ENCODE measurements at regions not wholly inside any gene's neighbourhood (a gene's known extent, or its start where the extent isn't known, plus 50 kb on each side); places are given as distances from the start of the nearest gene placed in this dataset.

DNA sequence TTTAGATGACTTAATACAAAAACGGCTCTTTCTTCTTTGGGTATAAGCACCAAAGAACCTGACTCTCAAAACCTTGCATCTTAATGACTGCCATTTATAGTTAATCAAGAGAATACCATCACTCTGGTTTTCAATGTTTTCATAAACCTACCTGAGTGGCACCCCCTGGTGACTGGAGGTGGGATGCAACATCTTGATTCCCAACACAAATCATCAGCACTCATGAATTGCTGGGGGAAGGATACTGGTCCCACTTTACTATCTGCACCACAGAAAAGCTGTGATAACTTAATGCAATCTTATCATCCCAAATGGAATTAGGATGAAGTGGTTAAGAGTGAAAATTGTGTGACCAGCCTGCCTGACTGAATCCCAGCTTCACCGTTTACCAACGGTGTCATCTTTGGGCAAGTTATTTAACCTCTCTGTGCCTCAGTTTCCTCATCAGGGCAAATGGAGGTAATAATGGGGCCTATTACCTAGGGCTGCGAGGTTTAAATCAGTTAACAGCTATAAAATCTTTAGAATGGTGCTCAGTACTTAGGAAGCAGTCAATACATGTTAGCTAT is 366.4 kb downstream of the KLF12 start:
- TF ChIP-seq, protein P1, sequence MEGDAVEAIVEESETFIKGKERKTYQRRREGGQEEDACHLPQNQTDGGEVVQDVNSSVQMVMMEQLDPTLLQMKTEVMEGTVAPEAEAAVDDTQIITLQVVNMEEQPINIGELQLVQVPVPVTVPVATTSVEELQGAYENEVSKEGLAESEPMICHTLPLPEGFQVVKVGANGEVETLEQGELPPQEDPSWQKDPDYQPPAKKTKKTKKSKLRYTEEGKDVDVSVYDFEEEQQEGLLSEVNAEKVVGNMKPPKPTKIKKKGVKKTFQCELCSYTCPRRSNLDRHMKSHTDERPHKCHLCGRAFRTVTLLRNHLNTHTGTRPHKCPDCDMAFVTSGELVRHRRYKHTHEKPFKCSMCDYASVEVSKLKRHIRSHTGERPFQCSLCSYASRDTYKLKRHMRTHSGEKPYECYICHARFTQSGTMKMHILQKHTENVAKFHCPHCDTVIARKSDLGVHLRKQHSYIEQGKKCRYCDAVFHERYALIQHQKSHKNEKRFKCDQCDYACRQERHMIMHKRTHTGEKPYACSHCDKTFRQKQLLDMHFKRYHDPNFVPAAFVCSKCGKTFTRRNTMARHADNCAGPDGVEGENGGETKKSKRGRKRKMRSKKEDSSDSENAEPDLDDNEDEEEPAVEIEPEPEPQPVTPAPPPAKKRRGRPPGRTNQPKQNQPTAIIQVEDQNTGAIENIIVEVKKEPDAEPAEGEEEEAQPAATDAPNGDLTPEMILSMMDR (IDR thresholded peaks at IDR 0.05; ENCODE audit: extremely low read depth, insufficient read depth, missing control alignments) = peak; percentile 52
- no peak for DNase-seq (ENCODE audit: low spot score)

DNA sequence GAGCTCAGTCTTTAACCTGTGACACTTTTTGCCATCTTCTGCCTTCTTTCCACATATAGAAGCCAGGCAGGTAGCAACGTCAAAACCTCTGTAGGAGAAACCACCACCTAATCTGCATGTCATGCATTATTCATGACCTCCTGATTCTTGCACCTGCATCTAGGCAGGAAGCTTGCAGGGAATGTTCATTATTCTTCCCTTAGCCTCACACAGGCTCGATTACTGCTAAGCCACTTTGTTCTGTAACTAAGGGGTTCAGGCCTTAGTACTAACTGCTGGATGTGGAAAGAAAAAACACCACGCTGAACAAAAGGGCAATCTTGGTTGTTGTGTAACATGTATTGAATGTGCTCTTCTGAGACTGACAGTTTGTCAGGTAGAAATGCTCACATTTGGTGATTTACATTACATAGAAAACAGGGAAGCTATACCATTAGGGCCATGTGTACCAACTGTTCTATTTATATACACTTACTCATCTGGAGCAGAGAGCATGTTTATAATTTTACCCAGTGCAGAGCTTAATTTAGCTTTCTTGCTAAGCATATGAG is 366.9 kb downstream of the KLF12 start:
- in situ Hi-C loops (cut with MboI; ENCODE audit: low pct_unique_long_range_greater_than_20kb, low sequenced_read_pairs, unreplicated experiment) = no loop called here
- DNase-seq (ENCODE audit: low spot score) = no peak
- TF ChIP-seq, protein P1 (IDR thresholded peaks at IDR 0.05; ENCODE audit: extremely low read depth, insufficient read depth, missing control alignments) = no peak

More for the DNA sequence above, 366.4 kb downstream of the KLF12 start:
- in situ Hi-C loops (cut with MboI; ENCODE audit: low pct_unique_long_range_greater_than_20kb, low sequenced_read_pairs, unreplicated experiment) = no loop called here

DNA sequence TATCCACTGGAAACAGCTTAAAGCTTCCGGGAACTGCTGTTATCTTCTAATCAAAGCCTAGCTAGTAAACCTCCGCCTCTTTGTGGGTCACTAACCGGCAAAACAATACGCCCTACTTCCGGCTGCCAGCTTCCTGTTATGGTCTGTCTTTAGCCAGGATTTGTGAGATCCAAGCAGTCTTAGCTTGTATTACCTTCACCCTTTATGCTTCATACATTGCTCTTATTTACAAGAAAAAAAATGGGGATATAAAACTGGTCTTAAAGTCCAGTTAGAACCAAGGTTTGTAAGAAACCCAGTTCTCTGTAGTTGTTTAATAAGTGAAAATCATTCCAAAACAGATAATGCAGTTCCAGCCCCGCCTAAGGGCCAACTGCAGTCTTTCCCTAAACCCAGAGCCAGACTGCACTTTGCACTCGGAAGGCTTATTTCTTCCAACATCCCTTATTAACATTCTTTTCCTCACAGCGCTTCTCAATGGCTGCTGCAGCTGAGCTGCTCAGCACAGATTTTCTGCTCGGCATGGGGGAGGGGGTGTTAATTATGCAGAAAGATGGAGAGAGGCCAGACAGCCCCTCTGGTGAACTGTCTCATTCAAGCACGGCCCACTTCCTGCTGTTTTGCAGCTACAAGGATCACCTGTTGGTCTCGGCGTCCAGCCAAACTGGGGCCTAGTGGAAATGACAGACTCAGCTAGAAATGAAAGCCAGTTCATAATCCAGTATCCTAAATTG is 368.4 kb downstream of the KLF12 start:
- TF ChIP-seq, protein P1 (IDR thresholded peaks at IDR 0.05; ENCODE audit: extremely low read depth, insufficient read depth, missing control alignments) = no peak
- no peak for DNase-seq (ENCODE audit: low spot score)
- in situ Hi-C loops (cut with MboI; ENCODE audit: low pct_unique_long_range_greater_than_20kb, low sequenced_read_pairs, unreplicated experiment) = no loop called here

DNA sequence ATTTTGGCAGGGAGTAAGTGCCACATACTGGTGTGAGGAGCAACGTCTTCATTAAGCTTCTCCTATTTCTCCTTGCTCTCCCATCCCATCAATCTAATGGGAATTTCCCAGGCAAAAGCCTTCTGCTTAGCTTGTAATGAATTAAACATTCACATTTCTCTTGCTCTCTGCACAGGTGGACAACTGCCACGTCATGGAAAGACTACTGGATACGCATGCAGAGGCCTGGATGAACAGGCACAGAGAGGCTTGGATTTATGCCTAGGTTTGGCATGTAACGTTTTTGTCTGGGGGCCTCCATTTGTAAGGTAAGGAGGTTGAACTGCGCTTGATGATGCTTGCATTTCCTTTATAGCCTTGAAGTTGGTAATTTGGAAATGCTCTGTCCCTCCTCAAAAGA is 374.8 kb downstream of the KLF12 start:
- TF ChIP-seq, protein P1 (IDR thresholded peaks at IDR 0.05; ENCODE audit: extremely low read depth, insufficient read depth, missing control alignments) = no peak
- in situ Hi-C loops (cut with MboI; ENCODE audit: low pct_unique_long_range_greater_than_20kb, low sequenced_read_pairs, unreplicated experiment) = no loop called here
- no peak for DNase-seq (ENCODE audit: low spot score)

DNA sequence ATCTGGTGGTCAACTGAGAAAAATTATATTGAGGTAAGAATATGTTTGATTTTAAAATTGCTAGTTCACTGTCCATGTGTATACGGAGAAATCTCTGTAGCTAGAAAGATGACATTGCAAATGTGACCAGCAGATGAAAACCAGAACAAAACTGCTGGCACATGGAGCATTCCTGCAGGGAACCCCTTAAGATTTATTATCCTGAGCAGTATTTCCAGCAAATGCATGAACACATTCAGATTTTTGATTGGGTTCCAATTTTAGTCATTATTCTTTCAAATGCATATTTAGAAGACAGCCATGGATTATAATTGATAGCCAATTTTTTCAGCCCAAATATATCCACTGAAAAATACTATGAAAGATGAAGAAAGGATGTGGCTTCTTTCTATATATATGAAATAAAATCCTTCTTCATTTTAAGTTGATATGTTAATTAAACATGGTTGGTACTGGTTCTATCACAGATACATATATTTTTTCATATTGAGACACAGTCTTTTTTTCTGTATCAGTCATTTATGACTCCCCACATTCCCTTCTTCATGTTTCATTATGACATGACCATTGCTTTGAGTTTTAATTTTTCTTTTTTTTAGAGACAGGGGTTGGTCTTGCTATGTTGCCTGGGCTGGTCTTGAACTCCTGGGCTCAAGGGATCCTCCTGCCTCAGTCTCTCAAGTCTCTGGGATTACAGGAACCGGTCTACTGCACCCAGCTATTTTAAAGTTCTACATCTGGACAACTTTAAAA is 376.5 kb downstream of the KLF12 start:
- in situ Hi-C loops (cut with MboI; ENCODE audit: low pct_unique_long_range_greater_than_20kb, low sequenced_read_pairs, unreplicated experiment) = no loop called here
- TF ChIP-seq, protein P1 (IDR thresholded peaks at IDR 0.05; ENCODE audit: extremely low read depth, insufficient read depth, missing control alignments) = no peak
- DNase-seq (ENCODE audit: low spot score) = no peak

DNA sequence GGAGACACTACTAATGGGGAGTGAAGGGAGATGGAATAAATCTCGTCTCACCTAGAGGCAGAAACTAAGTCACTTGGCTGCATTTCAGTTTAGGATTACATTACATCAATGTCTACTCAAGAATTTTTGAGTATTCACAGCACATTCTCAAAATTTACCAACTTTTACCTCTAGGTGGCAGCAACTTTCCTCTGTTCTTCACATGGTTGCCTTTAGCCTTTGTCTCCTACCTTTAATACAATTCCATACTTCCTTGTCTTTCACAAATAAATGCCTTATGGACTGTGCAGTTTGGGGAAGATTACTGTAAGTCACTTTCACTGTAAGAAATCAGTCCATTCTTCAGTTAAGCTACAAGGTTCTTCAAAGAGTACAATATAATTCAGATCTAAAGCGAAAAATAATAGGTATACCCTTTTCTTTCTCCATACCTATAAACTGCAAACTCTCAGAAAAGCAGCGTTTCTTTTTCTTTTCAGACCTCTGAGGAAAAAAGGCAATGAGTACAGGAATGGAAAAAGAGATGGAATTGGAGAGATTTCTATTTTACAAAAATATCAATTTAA is 379.4 kb downstream of the KLF12 start:
- DNase-seq (ENCODE audit: low spot score) = peak; percentile 15
- in situ Hi-C loops (cut with MboI; ENCODE audit: low pct_unique_long_range_greater_than_20kb, low sequenced_read_pairs, unreplicated experiment) = no loop called here
- TF ChIP-seq, protein P1 (IDR thresholded peaks at IDR 0.05; ENCODE audit: extremely low read depth, insufficient read depth, missing control alignments) = peak; percentile 65
